Stimulated activated naive CD8-positive, alpha-beta T cell treated with anti-CD3 and anti-CD28 coated beads, Interleukin-15, amount 100 ng/mL, for 72 hours (primary cell): ENCODE measurements at regions not wholly inside any gene's neighbourhood (a gene's known extent, or its start where the extent isn't known, plus 50 kb on each side); places are given as distances from the start of the nearest gene placed in this dataset.

Experiments
- ATAC-seq: fragments of 150-1000 bp; cut with Tn5 transposase; 2 replicates; pipeline ENCODE4 v1.10.0; 2021; ENCODE audit warnings: mild to moderate bottlenecking, moderate library complexity
- DNase-seq, 2 donors: peaks; one replicate each; pipeline ENCODE4 v3.0.0; 2021 to 2022
- H3K27ac Mint-ChIP-seq, 2 donors: one replicate each; pipeline ENCODE4 v1.8.0; 2022; ENCODE audit warnings: mild to moderate bottlenecking in 2 of 2, mixed read lengths in 2 of 2, moderate library complexity in 2 of 2
- H3K27me3 Mint-ChIP-seq: one replicate; pipeline ENCODE4 v1.8.0; 2022; ENCODE audit warnings: mixed read lengths
- H3K4me1 Mint-ChIP-seq: one replicate; pipeline ENCODE4 v1.8.0; 2022; ENCODE audit warnings: mild to moderate bottlenecking, mixed read lengths
- H3K4me3 Mint-ChIP-seq, 2 donors: one replicate each; pipeline ENCODE4 v1.8.0; 2022; ENCODE audit warnings: mild to moderate bottlenecking in 2 of 2, mixed read lengths in 2 of 2, moderate library complexity in 1 of 2
- H3K9me3 Mint-ChIP-seq, 2 donors: one replicate each; pipeline ENCODE4 v1.8.0; 2022; ENCODE audit warnings: mixed read lengths in 2 of 2

- no peak for DNase-seq
- no peaks in the 10 kb centered on the region for H3K27me3 Mint-ChIP-seq
- no peak overlapping the region for H3K4me3 Mint-ChIP-seq
Measured at GRCh38 chr2:60159519-60159918, 393.9 kb downstream of the BCL11A start.

GRCh38 chr2:60158262-60158661, 395.2 kb downstream of the BCL11A start:
- Mint-ChIP-seq H3K27ac (no peak overlapping the region), H3K4me1 (no peaks in the 10 kb centered on the region), H3K4me3 (no peak overlapping the region), H3K9me3 (no peaks in the 10 kb centered on the region), H3K27me3 (no peaks in the 10 kb centered on the region)
- ATAC-seq: no peak
- DNase-seq: no peak

More at GRCh38 chr2:60159519-60159918, 393.9 kb downstream of the BCL11A start:
- Mint-ChIP-seq H3K4me1 (no peaks in the 10 kb centered on the region), H3K27ac (peak overlapping the region in 1 of 2 donors; percentile 33), H3K9me3 (no peaks in the 10 kb centered on the region)
- no peak for ATAC-seq

- Mint-ChIP-seq H3K27me3 (no peaks in the 10 kb centered on the region), H3K4me1 (no peaks in the 10 kb centered on the region), H3K27ac (no peak overlapping the region), H3K9me3 (no peaks in the 10 kb centered on the region), H3K4me3 (no peak overlapping the region)
- no peak for ATAC-seq
- no peak for DNase-seq
Measured at GRCh38 chr2:60157283-60157682, 396.2 kb downstream of the BCL11A start.

- no peak for DNase-seq
- Mint-ChIP-seq H3K4me1 (peaks cover 7% of the 10 kb centered on the region), H3K27ac (no peak overlapping the region), H3K9me3 (no peaks in the 10 kb centered on the region), H3K27me3 (no peaks in the 10 kb centered on the region), H3K4me3 (no peak overlapping the region)
- no peak for ATAC-seq
Measured at GRCh38 chr2:60154142-60154541, 399.3 kb downstream of the BCL11A start.

GRCh38 chr2:60152226-60152833, 401.1 kb downstream of the BCL11A start:
- Mint-ChIP-seq H3K4me1 (peaks cover 14% of the 10 kb centered on the region), H3K9me3 (no peaks in the 10 kb centered on the region), H3K4me3 (no peak overlapping the region), H3K27ac (no peak overlapping the region), H3K27me3 (no peaks in the 10 kb centered on the region)
- ATAC-seq (no peak), DNase-seq (no peak)

- Mint-ChIP-seq H3K27me3 (no peaks in the 10 kb centered on the region), H3K4me1 (peaks cover 14% of the 10 kb centered on the region), H3K9me3 (no peaks in the 10 kb centered on the region), H3K4me3 (no peak overlapping the region), H3K27ac (no peak overlapping the region)
- ATAC-seq: peak; percentile 44
- no peak for DNase-seq
Measured at GRCh38 chr2:60149176-60149575, 404.3 kb downstream of the BCL11A start.

- Mint-ChIP-seq H3K4me1 (peaks cover 14% of the 10 kb centered on the region), H3K27me3 (no peaks in the 10 kb centered on the region), H3K9me3 (no peaks in the 10 kb centered on the region), H3K27ac (no peak overlapping the region), H3K4me3 (no peak overlapping the region)
- DNase-seq (peak in 1 of 2 donors; percentile 13), ATAC-seq (peak; percentile 88)
Measured at GRCh38 chr2:60148716-60149115, 404.7 kb downstream of the BCL11A start.

GRCh38 chr2:60140185-60140584, 413.3 kb downstream of the BCL11A start:
- DNase-seq (no peak), ATAC-seq (no peak)
- H3K4me1 Mint-ChIP-seq: no peaks in the 10 kb centered on the region
- H3K9me3 Mint-ChIP-seq: peaks cover 11 to 20% of the 10 kb centered on the region in 2 donors
- peak overlapping the region in 1 of 2 donors; percentile 29 for H3K27ac Mint-ChIP-seq
- peaks cover 4% of the 10 kb centered on the region for H3K27me3 Mint-ChIP-seq
- H3K4me3 Mint-ChIP-seq: no peak overlapping the region

GRCh38 chr2:60136913-60137312, 416.5 kb downstream of the BCL11A start:
- DNase-seq: no peak

GRCh38 chr2:60127191-60127590, 426.3 kb downstream of the BCL11A start:
- Mint-ChIP-seq H3K4me3 (no peak overlapping the region), H3K27ac (no peak overlapping the region), H3K27me3 (no peaks in the 10 kb centered on the region), H3K9me3 (peaks cover 0 to 10% of the 10 kb centered on the region in 2 donors), H3K4me1 (no peaks in the 10 kb centered on the region)
- no peak for ATAC-seq
- DNase-seq: no peak

More at GRCh38 chr2:60136913-60137312, 416.5 kb downstream of the BCL11A start:
- Mint-ChIP-seq H3K27ac (no peak overlapping the region), H3K27me3 (peaks cover 6% of the 10 kb centered on the region), H3K9me3 (peaks cover 24 to 31% of the 10 kb centered on the region in 2 donors), H3K4me1 (no peaks in the 10 kb centered on the region), H3K4me3 (no peak overlapping the region)
- no peak for ATAC-seq

GRCh38 chr2:60125611-60126426, 427.6 kb downstream of the BCL11A start:
- Mint-ChIP-seq H3K4me1 (no peaks in the 10 kb centered on the region), H3K4me3 (no peak overlapping the region), H3K27me3 (no peaks in the 10 kb centered on the region), H3K9me3 (no peaks in the 10 kb centered on the region), H3K27ac (no peak overlapping the region)
- no peak for ATAC-seq
- no peak for DNase-seq

- Mint-ChIP-seq H3K9me3 (no peaks in the 10 kb centered on the region), H3K27me3 (no peaks in the 10 kb centered on the region), H3K27ac (no peak overlapping the region), H3K4me1 (no peaks in the 10 kb centered on the region), H3K4me3 (no peak overlapping the region)
- no peak for DNase-seq
- no peak for ATAC-seq
Measured at GRCh38 chr2:60119778-60120177, 433.7 kb downstream of the BCL11A start.

GRCh38 chr2:60118917-60119316, 434.5 kb downstream of the BCL11A start:
- ATAC-seq (no peak), DNase-seq (no peak)
- Mint-ChIP-seq H3K4me1 (no peaks in the 10 kb centered on the region), H3K9me3 (no peaks in the 10 kb centered on the region), H3K27ac (no peak overlapping the region), H3K4me3 (no peak overlapping the region), H3K27me3 (no peaks in the 10 kb centered on the region)

- H3K4me1 Mint-ChIP-seq: no peaks in the 10 kb centered on the region
- no peak for DNase-seq
- no peak overlapping the region for H3K27ac Mint-ChIP-seq
- no peaks in the 10 kb centered on the region for H3K9me3 Mint-ChIP-seq
- ATAC-seq: no peak
- no peaks in the 10 kb centered on the region for H3K27me3 Mint-ChIP-seq
- H3K4me3 Mint-ChIP-seq: no peak overlapping the region
Measured at GRCh38 chr2:60118061-60118460, 435.4 kb downstream of the BCL11A start.

GRCh38 chr2:60116161-60116875, 437.1 kb downstream of the BCL11A start:
- Mint-ChIP-seq H3K9me3 (no peaks in the 10 kb centered on the region), H3K27ac (no peak overlapping the region), H3K4me1 (no peaks in the 10 kb centered on the region), H3K4me3 (no peak overlapping the region), H3K27me3 (no peaks in the 10 kb centered on the region)
- ATAC-seq: no peak
- DNase-seq: no peak

GRCh38 chr2:60109744-60110143, 443.7 kb downstream of the BCL11A start:
- Mint-ChIP-seq H3K4me1 (peaks cover 10% of the 10 kb centered on the region), H3K4me3 (no peak overlapping the region), H3K27me3 (peaks cover 15% of the 10 kb centered on the region), H3K27ac (no peak overlapping the region), H3K9me3 (no peaks in the 10 kb centered on the region)
- DNase-seq (no peak), ATAC-seq (no peak)
